Endothelial cell of umbilical vein (primary cell): ENCODE measurements at regions not wholly inside any gene's neighbourhood (a gene's known extent, or its start where the extent isn't known, plus 50 kb on each side); places are given as distances from the start of the nearest gene placed in this dataset.

Experiments
- CTCF ChIP-seq, 2 donors: IDR thresholded peaks; 1 replicate in 1 of 2; 2 replicates in 1 of 2; pipeline ENCODE4 v1.5.1; 2011; ENCODE audit warnings: low read length in 2 of 2, mild to moderate bottlenecking in 2 of 2, moderate library complexity in 2 of 2, control low read depth in 1 of 2, inconsistent platforms in 1 of 2, low read depth in 1 of 2; ENCODE audit not compliant: insufficient read depth in 1 of 2; ENCODE audit errors: extremely low read depth in 1 of 2
- EZH2 ChIP-seq: IDR thresholded peaks from 2 replicates; pipeline ENCODE4 v1.6.1; 2012; ENCODE audit warnings: borderline replicate concordance, low read depth, mild to moderate bottlenecking, moderate library complexity, low read length, inconsistent platforms; ENCODE audit not compliant: severe bottlenecking

GRCh38 chr6:152918991-152919390 lies 63.9 kb downstream of the FBXO5 start:
- no peak for TF ChIP-seq CTCF (IDR thresholded peaks at IDR 0.05; ENCODE audit: extremely low read depth in 1 of 2, insufficient read depth in 1 of 2, low read depth in 1 of 2, low read length in 2 of 2)
- no peak for TF ChIP-seq EZH2
